ENCODE measurements at regions not wholly inside any gene's neighbourhood (a gene's known extent, or its start where the extent isn't known, plus 50 kb on each side); places are given as distances from the start of the nearest gene placed in this dataset.

GRCh38 chr11:119909077-119909476 is 180.1 kb upstream of the NECTIN1 start:
- TF ChIP-seq POLR2A (IDR thresholded peaks at IDR 0.05; ENCODE audit: low read depth), result no peak
- TF ChIP-seq, protein P1, sequence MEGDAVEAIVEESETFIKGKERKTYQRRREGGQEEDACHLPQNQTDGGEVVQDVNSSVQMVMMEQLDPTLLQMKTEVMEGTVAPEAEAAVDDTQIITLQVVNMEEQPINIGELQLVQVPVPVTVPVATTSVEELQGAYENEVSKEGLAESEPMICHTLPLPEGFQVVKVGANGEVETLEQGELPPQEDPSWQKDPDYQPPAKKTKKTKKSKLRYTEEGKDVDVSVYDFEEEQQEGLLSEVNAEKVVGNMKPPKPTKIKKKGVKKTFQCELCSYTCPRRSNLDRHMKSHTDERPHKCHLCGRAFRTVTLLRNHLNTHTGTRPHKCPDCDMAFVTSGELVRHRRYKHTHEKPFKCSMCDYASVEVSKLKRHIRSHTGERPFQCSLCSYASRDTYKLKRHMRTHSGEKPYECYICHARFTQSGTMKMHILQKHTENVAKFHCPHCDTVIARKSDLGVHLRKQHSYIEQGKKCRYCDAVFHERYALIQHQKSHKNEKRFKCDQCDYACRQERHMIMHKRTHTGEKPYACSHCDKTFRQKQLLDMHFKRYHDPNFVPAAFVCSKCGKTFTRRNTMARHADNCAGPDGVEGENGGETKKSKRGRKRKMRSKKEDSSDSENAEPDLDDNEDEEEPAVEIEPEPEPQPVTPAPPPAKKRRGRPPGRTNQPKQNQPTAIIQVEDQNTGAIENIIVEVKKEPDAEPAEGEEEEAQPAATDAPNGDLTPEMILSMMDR (IDR thresholded peaks at IDR 0.05), result no peak
